ENCODE measurements at regions not wholly inside any gene's neighbourhood (a gene's known extent, or its start where the extent isn't known, plus 50 kb on each side); places are given as distances from the start of the nearest gene placed in this dataset.
"Not testable (repeated sequence)": the region's sequence is repeated elsewhere in the genome, so short reads cannot be mapped to it uniquely, and the experiment has no call there.

DNA sequence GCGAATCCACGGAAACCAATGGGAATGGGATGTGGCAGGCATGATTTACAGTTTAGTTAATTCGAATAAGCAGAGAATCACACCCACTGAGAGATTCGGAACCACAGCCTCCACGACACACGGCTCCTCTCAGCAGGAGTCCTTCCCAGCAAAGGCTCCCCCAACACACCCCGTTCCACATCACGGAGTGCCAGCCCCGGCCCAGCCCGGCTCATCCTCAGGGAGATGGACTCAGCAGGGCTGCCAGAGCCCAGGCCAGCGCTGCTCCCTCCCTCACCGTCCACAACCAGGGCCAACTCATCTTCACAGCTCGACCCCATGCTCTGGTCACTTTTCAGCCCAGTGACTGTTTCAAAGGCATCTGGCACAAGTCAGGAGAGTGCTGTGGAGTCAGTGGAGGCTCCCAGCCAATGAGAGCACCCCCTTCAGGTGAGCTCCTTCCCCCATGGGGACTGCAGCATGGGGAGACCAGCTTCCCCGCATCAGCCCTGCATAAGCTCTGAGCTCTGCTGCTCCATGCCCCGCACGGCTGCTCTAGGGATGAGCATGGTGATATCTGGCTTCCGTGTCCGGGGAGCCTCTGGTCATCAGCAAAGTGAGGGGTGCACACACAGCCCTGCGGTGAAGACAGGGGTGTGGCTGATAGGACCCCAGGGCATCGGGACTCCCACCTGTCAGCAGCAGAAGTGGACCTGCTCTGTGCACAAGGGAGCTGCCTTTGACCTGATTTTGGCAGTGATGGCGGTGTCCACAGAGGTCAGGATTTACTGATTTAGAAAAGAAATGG, 238.8 kb upstream of the SFSWAP start:
- Histone ChIP-seq H3K36me3 (ENCODE audit: control insufficient read depth, insufficient read depth, low read length) (no peaks in the 10 kb centered on the region), H3K4me3 (ENCODE audit: low read depth, low read length) (no peak overlapping the region), H3K27me3 (ENCODE audit: control insufficient read depth, insufficient read depth, low read length) (no peaks in the 10 kb centered on the region)
- TF ChIP-seq, protein P1, sequence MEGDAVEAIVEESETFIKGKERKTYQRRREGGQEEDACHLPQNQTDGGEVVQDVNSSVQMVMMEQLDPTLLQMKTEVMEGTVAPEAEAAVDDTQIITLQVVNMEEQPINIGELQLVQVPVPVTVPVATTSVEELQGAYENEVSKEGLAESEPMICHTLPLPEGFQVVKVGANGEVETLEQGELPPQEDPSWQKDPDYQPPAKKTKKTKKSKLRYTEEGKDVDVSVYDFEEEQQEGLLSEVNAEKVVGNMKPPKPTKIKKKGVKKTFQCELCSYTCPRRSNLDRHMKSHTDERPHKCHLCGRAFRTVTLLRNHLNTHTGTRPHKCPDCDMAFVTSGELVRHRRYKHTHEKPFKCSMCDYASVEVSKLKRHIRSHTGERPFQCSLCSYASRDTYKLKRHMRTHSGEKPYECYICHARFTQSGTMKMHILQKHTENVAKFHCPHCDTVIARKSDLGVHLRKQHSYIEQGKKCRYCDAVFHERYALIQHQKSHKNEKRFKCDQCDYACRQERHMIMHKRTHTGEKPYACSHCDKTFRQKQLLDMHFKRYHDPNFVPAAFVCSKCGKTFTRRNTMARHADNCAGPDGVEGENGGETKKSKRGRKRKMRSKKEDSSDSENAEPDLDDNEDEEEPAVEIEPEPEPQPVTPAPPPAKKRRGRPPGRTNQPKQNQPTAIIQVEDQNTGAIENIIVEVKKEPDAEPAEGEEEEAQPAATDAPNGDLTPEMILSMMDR (IDR thresholded peaks at IDR 0.05; ENCODE audit: insufficient read depth, low read depth, low read length) = no peak
- ChIA-PET POLR2A (no interaction called here), CTCF (no interaction called here)
- no peak for DNase-seq (ENCODE audit: low read depth)

DNA sequence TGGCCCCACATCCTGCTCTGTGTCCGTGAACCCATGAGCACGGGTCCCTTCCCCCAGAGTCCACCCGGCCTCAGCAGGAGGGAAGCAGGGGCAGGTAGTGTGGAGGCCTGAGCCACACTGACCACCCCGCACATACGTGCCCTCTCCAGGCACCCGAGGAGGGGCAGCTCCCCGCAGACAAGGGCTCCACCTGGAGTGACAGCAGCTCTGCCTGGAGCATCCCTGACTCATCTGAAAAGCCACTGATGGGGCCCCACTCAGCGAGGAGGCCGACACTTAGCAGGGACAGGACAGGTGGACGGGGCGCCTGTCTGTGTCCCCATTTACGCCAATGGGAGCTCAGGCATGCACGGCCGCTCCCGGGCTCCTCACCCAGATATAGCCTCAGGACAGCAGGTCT, 237.6 kb upstream of the SFSWAP start:
- Histone ChIP-seq H3K36me3 (ENCODE audit: control insufficient read depth, insufficient read depth, low read length) (no peaks in the 10 kb centered on the region), H3K27me3 (ENCODE audit: control insufficient read depth, insufficient read depth, low read length) (no peaks in the 10 kb centered on the region), H3K4me3 (ENCODE audit: low read depth, low read length) (no peak overlapping the region)
- no peak for DNase-seq (ENCODE audit: low read depth)
- TF ChIP-seq, protein P1 (IDR thresholded peaks at IDR 0.05; ENCODE audit: insufficient read depth, low read depth, low read length) = no peak
- POLR2A ChIA-PET = no interaction called here
- CTCF ChIA-PET = no interaction called here

DNA sequence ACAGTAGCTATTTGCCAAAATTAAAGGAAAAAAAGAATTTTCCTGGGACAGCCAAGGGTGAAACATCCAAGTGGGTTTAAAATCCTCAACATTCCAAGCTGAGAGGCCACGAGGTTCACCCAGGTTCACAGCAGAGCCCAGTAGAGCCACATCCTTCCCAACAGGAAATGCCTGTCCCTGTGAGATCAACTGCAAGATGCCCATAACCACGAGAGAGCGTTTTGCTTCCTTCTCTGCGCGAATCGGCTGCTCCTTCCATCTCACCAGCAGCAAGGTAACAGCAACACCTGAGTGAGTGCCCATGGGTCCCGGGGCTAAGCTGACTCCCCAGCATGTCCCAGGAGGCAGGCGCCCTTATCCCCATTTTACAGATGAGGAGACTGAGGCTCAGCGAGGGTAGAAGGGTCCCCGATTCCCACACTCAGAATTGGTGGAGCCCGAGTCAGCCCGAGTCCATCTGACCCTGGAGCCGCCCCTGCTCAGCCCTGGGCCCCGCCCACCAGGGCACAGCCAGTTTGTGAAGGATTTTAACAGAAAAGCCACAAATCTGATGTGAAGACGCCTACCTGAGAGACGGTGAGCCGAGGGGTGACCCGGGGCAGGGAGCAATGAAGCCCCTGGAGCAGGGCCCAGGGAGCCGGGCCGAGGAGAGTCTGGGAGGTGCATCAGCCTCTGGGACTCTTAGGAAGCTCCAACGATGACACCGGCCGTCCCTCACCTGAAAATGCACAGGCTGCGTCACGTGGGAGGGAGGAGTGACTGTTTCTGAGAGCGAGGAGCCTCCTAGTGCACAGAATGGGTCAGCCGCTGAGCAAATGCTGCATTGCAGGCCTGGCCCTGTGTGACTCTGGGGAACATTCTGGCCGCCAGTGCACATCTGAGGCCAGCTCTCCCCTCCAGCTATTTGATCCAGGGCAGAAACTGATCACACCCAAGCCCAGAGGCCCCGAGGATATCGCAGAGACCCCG, 236.9 kb upstream of the SFSWAP start:
- Histone ChIP-seq H3K27me3 (ENCODE audit: control insufficient read depth, insufficient read depth, low read length) (no peaks in the 10 kb centered on the region), H3K36me3 (ENCODE audit: control insufficient read depth, insufficient read depth, low read length) (no peaks in the 10 kb centered on the region), H3K4me3 (ENCODE audit: low read depth, low read length) (no peak overlapping the region)
- DNase-seq (ENCODE audit: low read depth) = no peak
- TF ChIP-seq, protein P1 (IDR thresholded peaks at IDR 0.05; ENCODE audit: insufficient read depth, low read depth, low read length) = no peak
- ChIA-PET POLR2A (no interaction called here), CTCF (no interaction called here)

DNA sequence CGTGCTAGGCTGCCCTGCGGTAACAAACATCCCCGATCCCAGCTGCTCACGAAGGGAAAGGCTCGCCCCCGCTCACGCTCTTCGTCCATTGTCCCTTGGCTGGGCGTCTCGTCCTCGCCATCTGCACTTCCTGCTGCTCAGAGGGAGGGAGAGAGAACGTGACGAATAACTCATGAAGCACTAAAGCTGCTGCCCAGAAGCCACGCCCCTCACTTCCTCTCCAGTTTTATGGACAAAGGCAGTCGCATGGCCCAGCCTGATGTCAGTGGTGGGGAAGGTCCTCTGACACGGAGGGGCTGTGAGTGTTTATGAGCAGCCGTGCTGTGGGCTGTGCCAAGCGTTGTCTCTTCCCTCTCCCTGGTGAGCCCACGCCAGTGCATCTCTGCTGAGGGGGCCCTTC, 235.9 kb upstream of the SFSWAP start:
- CTCF ChIA-PET; POLR2A ChIA-PET; H3K36me3 ChIP-seq (ENCODE audit: control insufficient read depth, insufficient read depth, low read length); H3K27me3 ChIP-seq (ENCODE audit: control insufficient read depth, insufficient read depth, low read length); H3K4me3 ChIP-seq (ENCODE audit: low read depth, low read length); DNase-seq (ENCODE audit: low read depth): not testable (repeated sequence)

DNA sequence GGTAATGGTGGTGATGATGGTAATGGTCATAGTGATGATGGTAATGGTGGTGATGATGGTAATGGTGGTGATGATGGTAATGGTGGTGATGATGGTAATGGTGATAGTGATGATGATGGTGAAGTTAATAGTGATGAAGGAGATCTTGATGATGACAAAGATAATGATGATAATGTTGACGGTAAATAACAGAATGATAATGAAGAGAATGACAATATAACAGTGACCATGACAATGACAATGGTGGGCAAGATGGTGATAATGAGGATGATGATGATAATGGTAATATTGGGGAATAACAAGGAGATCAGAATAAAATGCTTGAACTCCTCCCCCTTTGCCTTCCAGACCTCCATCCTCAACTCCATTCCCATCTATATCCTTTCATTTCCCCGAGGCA, 233.3 kb upstream of the SFSWAP start:
- ChIA-PET CTCF (no interaction called here), POLR2A (no interaction called here)
- H3K4me3 ChIP-seq (ENCODE audit: low read depth, low read length) = no peak overlapping the region
- DNase-seq (ENCODE audit: low read depth) = no peak
- TF ChIP-seq, protein P1 (IDR thresholded peaks at IDR 0.05; ENCODE audit: insufficient read depth, low read depth, low read length) = no peak
- H3K36me3 ChIP-seq (ENCODE audit: control insufficient read depth, insufficient read depth, low read length) = no peaks in the 10 kb centered on the region
- no peaks in the 10 kb centered on the region for H3K27me3 ChIP-seq (ENCODE audit: control insufficient read depth, insufficient read depth, low read length)
